ENCODE measurements at regions not wholly inside any gene's neighbourhood (a gene's known extent, or its start where the extent isn't known, plus 50 kb on each side); places are given as distances from the start of the nearest gene placed in this dataset.

GRCh38 chr9:107890921-107891465 is 401.4 kb upstream of the KLF4 start:
- no peaks in the 10 kb centered on the region for H3K36me3 Mint-ChIP-seq (ENCODE audit: insufficient read depth)
- no peaks in the 10 kb centered on the region for H3K4me1 Mint-ChIP-seq (ENCODE audit: low read depth)
- no peak overlapping the region for H3K27ac Mint-ChIP-seq

GRCh38 chr9:107888773-107889227 is 399.2 kb upstream of the KLF4 start:
- Mint-ChIP-seq H3K4me3 (ENCODE audit: low read depth) (no peak overlapping the region), H3K27ac (no peak overlapping the region), H3K27me3 (peaks cover 69% of the 10 kb centered on the region), H3K9me3 (ENCODE audit: low read depth) (peaks cover 3% of the 10 kb centered on the region), H3K36me3 (ENCODE audit: insufficient read depth) (no peaks in the 10 kb centered on the region), H3K4me1 (ENCODE audit: low read depth) (no peaks in the 10 kb centered on the region)
- TF ChIP-seq CTCF (IDR thresholded peaks at IDR 0.05; ENCODE audit: unreplicated experiment): no peak
- no peak for DNase-seq (ENCODE audit: low spot score, unreplicated experiment)

More at GRCh38 chr9:107890921-107891465, 401.4 kb upstream of the KLF4 start:
- Mint-ChIP-seq H3K4me3 (ENCODE audit: low read depth) (no peak overlapping the region), H3K9me3 (ENCODE audit: low read depth) (peaks cover 3% of the 10 kb centered on the region), H3K27me3 (peaks cover 74% of the 10 kb centered on the region)
- no peak for TF ChIP-seq CTCF (IDR thresholded peaks at IDR 0.05; ENCODE audit: unreplicated experiment)
- no peak for DNase-seq (ENCODE audit: low spot score, unreplicated experiment)

DNA sequence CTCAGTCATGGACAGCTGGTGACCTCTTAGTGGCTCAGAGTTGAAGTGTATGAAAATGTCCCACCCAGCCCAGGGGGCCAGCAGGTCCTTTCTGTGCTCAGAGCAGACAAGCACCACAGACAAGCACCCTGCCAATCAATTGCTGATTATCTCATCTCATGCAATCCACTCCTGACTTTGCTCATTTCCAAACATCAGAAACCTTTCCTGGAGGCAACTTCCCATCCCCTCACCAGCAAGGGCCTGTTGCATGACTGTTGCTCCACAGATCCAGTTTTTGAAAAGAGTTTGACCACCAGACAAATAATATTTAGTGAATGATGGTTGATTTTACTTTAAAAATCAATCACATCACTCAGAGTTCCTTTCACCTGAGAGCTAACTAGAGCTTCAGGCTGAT is 397.3 kb upstream of the KLF4 start:
- no peak for TF ChIP-seq CTCF (IDR thresholded peaks at IDR 0.05; ENCODE audit: unreplicated experiment)
- no peak overlapping the region for H3K4me3 Mint-ChIP-seq (ENCODE audit: low read depth)
- H3K27ac Mint-ChIP-seq: no peak overlapping the region
- no peaks in the 10 kb centered on the region for H3K36me3 Mint-ChIP-seq (ENCODE audit: insufficient read depth)
- H3K9me3 Mint-ChIP-seq (ENCODE audit: low read depth): peaks cover 3% of the 10 kb centered on the region
- no peak for DNase-seq (ENCODE audit: low spot score, unreplicated experiment)
- H3K27me3 Mint-ChIP-seq: peaks cover 71% of the 10 kb centered on the region
- no peaks in the 10 kb centered on the region for H3K4me1 Mint-ChIP-seq (ENCODE audit: low read depth)

GRCh38 chr9:107883496-107884124 is 394.0 kb upstream of the KLF4 start:
- Mint-ChIP-seq H3K36me3 (ENCODE audit: insufficient read depth) (no peaks in the 10 kb centered on the region), H3K27me3 (peaks cover 74% of the 10 kb centered on the region), H3K4me3 (ENCODE audit: low read depth) (no peak overlapping the region), H3K9me3 (ENCODE audit: low read depth) (no peaks in the 10 kb centered on the region), H3K4me1 (ENCODE audit: low read depth) (no peaks in the 10 kb centered on the region), H3K27ac (no peak overlapping the region)
- DNase-seq (ENCODE audit: low spot score, unreplicated experiment): no peak
- TF ChIP-seq CTCF (IDR thresholded peaks at IDR 0.05; ENCODE audit: unreplicated experiment): no peak

GRCh38 chr9:107881626-107882300 is 392.2 kb upstream of the KLF4 start:
- peaks cover 80% of the 10 kb centered on the region for H3K27me3 Mint-ChIP-seq
- H3K4me3 Mint-ChIP-seq (ENCODE audit: low read depth): no peak overlapping the region
- no peaks in the 10 kb centered on the region for H3K9me3 Mint-ChIP-seq (ENCODE audit: low read depth)
- TF ChIP-seq CTCF (IDR thresholded peaks at IDR 0.05; ENCODE audit: unreplicated experiment): no peak
- no peaks in the 10 kb centered on the region for H3K4me1 Mint-ChIP-seq (ENCODE audit: low read depth)
- H3K36me3 Mint-ChIP-seq (ENCODE audit: insufficient read depth): no peaks in the 10 kb centered on the region
- H3K27ac Mint-ChIP-seq: no peak overlapping the region
- no peak for DNase-seq (ENCODE audit: low spot score, unreplicated experiment)
